Heart left ventricle (tissue), 16 donors: ENCODE measurements at regions not wholly inside any gene's neighbourhood (a gene's known extent, or its start where the extent isn't known, plus 50 kb on each side); places are given as distances from the start of the nearest gene placed in this dataset.

ENCODE experiments used
- ATAC-seq, 4 donors: fragments of 200-7000 bp; cut with Tn5 transposase; one replicate each; pipeline ENCODE4 v1.9.1; 2020 to 2022; ENCODE audit warnings: moderate library complexity in 4 of 4, mild to moderate bottlenecking in 3 of 4, moderate number of reproducible peaks in 1 of 4
- DNase-seq, 5 donors: peaks; one replicate each; pipeline ENCODE4 v3.0.0-alpha.2; 2020
- H3K27ac ChIP-seq, 12 donors: fragments of 200-600 bp; sonication (generic) in 4 of 12; one replicate each; pipeline versions ENCODE4 v1.5.0 to v1.8.0; 2016 to 2022; ENCODE audit warnings: mild to moderate bottlenecking in 2 of 12
- H3K27me3 ChIP-seq, 9 donors: fragments of 200-600 bp; sonication (generic) in 2 of 9; one replicate each; pipeline versions ENCODE4 v1.5.1 to v1.8.0; 2016 to 2022; ENCODE audit warnings: mild to moderate bottlenecking in 3 of 9
- H3K36me3 ChIP-seq, 9 donors: fragments of 200-600 bp; sonication (generic) in 2 of 9; one replicate each; pipeline versions ENCODE4 v1.5.0 to v1.8.0; 2018 to 2022; ENCODE audit warnings: mild to moderate bottlenecking in 2 of 9
- H3K4me1 ChIP-seq, 12 donors: fragments of 200-600 bp; sonication (generic) in 4 of 12; one replicate each; pipeline versions ENCODE4 v1.5.0 to v1.8.0; 2016 to 2022; ENCODE audit warnings: mild to moderate bottlenecking in 3 of 12
- H3K4me3 ChIP-seq, 12 donors: fragments of 200-600 bp; sonication (generic) in 4 of 12; one replicate each; pipeline versions ENCODE4 v1.5.0 to v1.8.0; 2017 to 2022; ENCODE audit warnings: mild to moderate bottlenecking in 9 of 12, moderate library complexity in 4 of 12
- H3K9me3 ChIP-seq, 12 donors: fragments of 200-600 bp; sonication (generic) in 4 of 12; one replicate each; pipeline versions ENCODE4 v1.5.0 to v1.8.0; 2016 to 2022; ENCODE audit warnings: mild to moderate bottlenecking in 1 of 12
- POLR2A ChIP-seq, 2 donors: fragments of 450-650 bp; IDR thresholded peaks; one replicate each; pipeline ENCODE4 v1.6.1; 2017; ENCODE audit warnings: antibody characterized with exemption in 2 of 2, mild to moderate bottlenecking in 2 of 2, moderate library complexity in 2 of 2
- WGBS, 4 donors: extraction: QIAGEN DNeasy Blood & Tissue Kit in 2 of 4; methylation state at CpG; one replicate each; pipeline versions ENCODE4 v1.1.5 to v1.1.7; 2013 to 2018; 5-methylcytosine and 5-hydroxymethylcytosine counted together
- intact Hi-C, 10 donors: fragments of 100-400 bp; cut with DNase I; formaldehyde crosslinking; loops; one replicate each; pipeline versions ENCODE4 v1.11.1 to v1.14.2; 2022
- TF ChIP-seq, protein P1 (sequence below), 12 donors: fragments of 200-600 bp; sonication (generic) in 4 of 12; IDR thresholded peaks; one replicate each; pipeline versions ENCODE4 v1.5.0 to v1.8.0; 2018 to 2022; ENCODE audit warnings: antibody characterized with exemption in 12 of 12, mild to moderate bottlenecking in 5 of 12
- donor health status: ischemic (EF 13 %, LVEDD 7.1; RV severe dilation, severe dysfunction).
- donor health status: healthy with polysubstance abuse.
- donor health status: DM: no; HTN: yes; CAD: no.
- donor health status: DM: no; HTN: no; CAD: no.
- donor health status: ischemic (EF 25% LVEDD 6.9; RV normal size, moderate dysfunction).
- donor health status: ischemic (EF 25% LVEDD 5.7; RV mildly dilated, moderate dysfunction).
- donor health status: healthy.
- donor health status: DM: yes; HTN: yes; CAD: no.
- donor health status: ischemic (EF 35%, LVEDD 5.7; RV mildly dilated, moderate dysfunction).
- donor health status: nonischemic (EF 11% LVEDD 7.7; RV severe dilation, severe dysfunction).
- donor health status: DM: yes; HTN: yes; CAD: no.
- donor health status: PGD.
- donor health status: ischemic (EF 29% LVEDD 5.4; RV normal size, mild dysfunction).
- donor health status: nonischemic (EF 23%, LVEDD 6.1; RV moderate dilation, normal function).

DNA sequence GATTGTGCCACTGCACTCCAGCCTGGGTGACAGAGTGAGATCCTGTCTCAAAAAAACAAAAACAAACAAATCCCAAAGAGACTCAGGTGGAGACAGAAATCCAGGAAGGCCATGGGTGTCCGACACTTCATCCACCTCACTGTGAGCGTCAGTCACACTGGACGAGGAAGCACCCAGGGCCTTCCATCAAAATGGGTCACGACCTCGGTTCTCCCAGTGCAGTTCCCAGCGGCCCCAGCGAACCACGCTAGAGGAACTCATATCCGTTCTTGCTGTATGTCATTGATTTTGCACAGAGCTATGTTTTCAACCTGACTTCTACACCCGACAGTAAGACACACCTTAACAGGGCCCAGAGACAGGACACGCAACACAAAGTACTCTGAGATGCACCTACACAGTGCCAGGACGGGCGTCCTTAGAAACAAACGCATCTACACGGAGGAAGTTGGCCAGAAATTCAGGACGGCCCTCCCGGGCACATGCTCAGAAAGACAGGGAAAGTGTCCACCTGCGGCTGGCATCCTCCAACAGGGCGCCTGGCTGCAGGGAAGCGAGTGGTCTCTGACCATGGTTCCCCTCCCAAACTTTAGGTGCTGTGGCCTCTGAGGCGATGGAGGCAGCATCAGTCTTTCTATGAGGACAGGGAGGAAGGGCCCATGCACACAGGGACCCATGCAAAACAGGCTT, 410.5 kb downstream of the CTTN start:
- H3K4me1 ChIP-seq, result no peaks in the 10 kb centered on the region
- H3K4me3 ChIP-seq, result no peak overlapping the region
- H3K36me3 ChIP-seq, result no peaks in the 10 kb centered on the region
- 85 to 90% (median 87%) methylated on average over 21 of the region's 21 CpGs for WGBS, 4 donors
- H3K27ac ChIP-seq, result no peak overlapping the region
- DNase-seq (peak in 1 of 5 donors; percentile 12), ATAC-seq (no peak)
- intact Hi-C loops, result no loop called here
- peaks cover 0 to 4% (median 0%) of the 10 kb centered on the region in 9 donors for H3K27me3 ChIP-seq
- TF ChIP-seq, protein P1, sequence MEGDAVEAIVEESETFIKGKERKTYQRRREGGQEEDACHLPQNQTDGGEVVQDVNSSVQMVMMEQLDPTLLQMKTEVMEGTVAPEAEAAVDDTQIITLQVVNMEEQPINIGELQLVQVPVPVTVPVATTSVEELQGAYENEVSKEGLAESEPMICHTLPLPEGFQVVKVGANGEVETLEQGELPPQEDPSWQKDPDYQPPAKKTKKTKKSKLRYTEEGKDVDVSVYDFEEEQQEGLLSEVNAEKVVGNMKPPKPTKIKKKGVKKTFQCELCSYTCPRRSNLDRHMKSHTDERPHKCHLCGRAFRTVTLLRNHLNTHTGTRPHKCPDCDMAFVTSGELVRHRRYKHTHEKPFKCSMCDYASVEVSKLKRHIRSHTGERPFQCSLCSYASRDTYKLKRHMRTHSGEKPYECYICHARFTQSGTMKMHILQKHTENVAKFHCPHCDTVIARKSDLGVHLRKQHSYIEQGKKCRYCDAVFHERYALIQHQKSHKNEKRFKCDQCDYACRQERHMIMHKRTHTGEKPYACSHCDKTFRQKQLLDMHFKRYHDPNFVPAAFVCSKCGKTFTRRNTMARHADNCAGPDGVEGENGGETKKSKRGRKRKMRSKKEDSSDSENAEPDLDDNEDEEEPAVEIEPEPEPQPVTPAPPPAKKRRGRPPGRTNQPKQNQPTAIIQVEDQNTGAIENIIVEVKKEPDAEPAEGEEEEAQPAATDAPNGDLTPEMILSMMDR (IDR thresholded peaks at IDR 0.05), result no peak
- TF ChIP-seq POLR2A (IDR thresholded peaks at IDR 0.05), result no peak
- H3K9me3 ChIP-seq, result no peaks in the 10 kb centered on the region

DNA sequence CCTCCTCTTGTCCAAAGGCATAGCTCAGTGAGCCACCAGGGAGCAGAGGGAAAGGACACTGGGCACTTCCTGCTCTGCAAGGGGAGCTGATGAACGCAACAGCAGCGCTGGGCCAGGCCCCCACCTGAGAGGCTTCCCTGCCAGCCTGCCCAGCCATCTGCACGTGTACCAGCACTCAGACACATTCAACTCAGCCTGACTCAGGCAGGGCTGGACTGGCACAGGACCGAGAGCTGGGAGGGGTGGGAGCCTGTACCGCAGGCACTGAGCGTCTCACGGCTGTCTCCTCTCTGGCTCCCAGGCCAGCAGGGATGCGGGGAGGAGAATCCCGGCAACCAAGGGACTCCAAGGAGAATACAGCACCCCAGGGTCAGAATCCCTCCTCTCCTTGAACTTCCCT, 411.8 kb downstream of the CTTN start:
- peak in 1 of 5 donors; percentile 20 for DNase-seq
- intact Hi-C loops, result loop anchor here in 2 of 10 donors (10.0 kb wide), 2 partner anchors 605 to 615 kb away; no protein-coding TSS in a partner anchor
- TF ChIP-seq POLR2A (IDR thresholded peaks at IDR 0.05), result no peak
- TF ChIP-seq, protein P1 (IDR thresholded peaks at IDR 0.05), result no peak
- H3K27ac ChIP-seq, result no peak overlapping the region
- H3K36me3 ChIP-seq, result no peaks in the 10 kb centered on the region
- no peak overlapping the region for H3K4me3 ChIP-seq
- 74 to 93% (median 80%) methylated on average over 2 to 9 of the region's 9 CpGs for WGBS, 4 donors
- no peaks in the 10 kb centered on the region for H3K4me1 ChIP-seq
- peaks cover 0 to 2% (median 0%) of the 10 kb centered on the region in 9 donors for H3K27me3 ChIP-seq
- H3K9me3 ChIP-seq, result no peaks in the 10 kb centered on the region
- ATAC-seq, result no peak

DNA sequence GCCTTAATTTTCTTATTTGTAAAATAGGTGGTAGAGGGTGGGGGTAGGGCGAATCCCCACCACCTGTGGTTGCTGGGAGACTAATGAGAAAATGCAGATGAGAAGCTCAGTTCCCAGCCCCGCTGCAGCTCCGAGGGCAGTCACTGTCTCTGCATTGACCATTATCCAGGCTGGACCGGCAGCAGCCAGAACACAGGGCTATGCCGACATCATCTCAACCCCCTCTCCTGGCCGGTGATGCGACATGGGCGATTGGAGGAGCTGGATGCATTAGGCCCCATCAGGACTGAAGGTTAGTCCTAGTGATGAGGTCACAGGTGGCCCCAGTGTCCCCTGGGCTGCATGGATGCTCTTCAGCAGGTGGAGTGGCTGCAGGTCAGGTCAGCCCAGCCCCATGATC, 412.4 kb downstream of the CTTN start:
- no peak overlapping the region for H3K4me3 ChIP-seq
- ATAC-seq, result no peak
- H3K4me1 ChIP-seq, result no peaks in the 10 kb centered on the region
- peak in 1 of 5 donors; percentile 42 for DNase-seq
- intact Hi-C loops, result loop anchor here in 2 of 10 donors (10.0 kb wide), 2 partner anchors 604 to 614 kb away; no protein-coding TSS in a partner anchor
- H3K9me3 ChIP-seq, result no peaks in the 10 kb centered on the region
- peaks cover 0 to 4% (median 0%) of the 10 kb centered on the region in 9 donors for H3K27me3 ChIP-seq
- WGBS, 4 donors, result 74 to 88% (median 86%) methylated on average over 8 of the region's 8 CpGs
- H3K27ac ChIP-seq, result no peak overlapping the region
- no peaks in the 10 kb centered on the region for H3K36me3 ChIP-seq
- TF ChIP-seq, protein P1 (IDR thresholded peaks at IDR 0.05), result no peak
- TF ChIP-seq POLR2A (IDR thresholded peaks at IDR 0.05), result no peak

DNA sequence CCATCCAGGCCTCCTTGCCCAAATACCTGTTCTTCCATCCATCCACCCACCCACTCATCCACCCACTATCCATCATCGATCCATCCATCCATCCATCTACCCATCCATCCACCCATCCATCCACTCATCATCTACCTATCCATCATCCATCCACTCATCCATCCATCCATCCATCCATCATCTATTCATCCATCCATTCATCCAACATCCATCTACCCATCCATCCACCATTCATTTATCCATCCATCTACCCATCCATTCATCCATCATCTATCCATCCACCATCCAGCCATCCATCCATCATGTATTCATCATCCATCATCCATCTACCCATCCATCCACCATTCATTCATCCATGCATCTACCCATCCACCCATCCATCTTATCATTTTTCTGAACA, 413.2 kb downstream of the CTTN start:
- H3K4me1 ChIP-seq, result no peaks in the 10 kb centered on the region
- no peak for TF ChIP-seq POLR2A (IDR thresholded peaks at IDR 0.05)
- TF ChIP-seq, protein P1 (IDR thresholded peaks at IDR 0.05), result no peak
- intact Hi-C loops, result loop anchor here in 2 of 10 donors (10.0 kb wide), 2 partner anchors 603 to 613 kb away; no protein-coding TSS in a partner anchor
- H3K4me3 ChIP-seq, result no peak overlapping the region
- H3K9me3 ChIP-seq, result no peaks in the 10 kb centered on the region
- WGBS, 4 donors, result 92 to 98% (median 94%) methylated on average over 1 of the region's 1 CpG
- no peaks in the 10 kb centered on the region for H3K36me3 ChIP-seq
- no peak overlapping the region for H3K27ac ChIP-seq
- DNase-seq (no peak), ATAC-seq (no peak)
- peaks cover 0 to 6% (median 0%) of the 10 kb centered on the region in 9 donors for H3K27me3 ChIP-seq
